ENCODE measurements at regions not wholly inside any gene's neighbourhood (a gene's known extent, or its start where the extent isn't known, plus 50 kb on each side); places are given as distances from the start of the nearest gene placed in this dataset.

- TF ChIP-seq CTCF (IDR thresholded peaks at IDR 0.05; ENCODE audit: low read length), result no peak
- no peak for TF ChIP-seq EZH2 (optimal IDR thresholded peaks at IDR 0.05; ENCODE audit: low read depth, low read length)
- TF ChIP-seq EZH2phosphoT487 (IDR thresholded peaks at IDR 0.05; ENCODE audit: low read length), result no peak
Observed at GRCh38 chr4:103948244-103949018, 228.6 kb upstream of the TACR3 start.

Data from MM.1S (cell line).